ENCODE measurements at regions not wholly inside any gene's neighbourhood (a gene's known extent, or its start where the extent isn't known, plus 50 kb on each side); places are given as distances from the start of the nearest gene placed in this dataset.

GRCh38 chr17:13883659-13884058, 185.6 kb upstream of the COX10 start:
- H2BK5ac ChIP-seq (ENCODE audit: low read depth, low read length), result no peak overlapping the region
- H2BK15ac ChIP-seq (ENCODE audit: low read length), result no peak overlapping the region
- 88% methylated on average over 3 of the region's 3 CpGs; no CpG with 5 or more reads in 1 of the 2 experiments for WGBS, 2 experiments (ENCODE audit: extremely low coverage in 1 of 2, insufficient coverage in 1 of 2, insufficient read length in 1 of 2, insufficient replicate concordance in 2 of 2, low coverage in 1 of 2, low lambda C conversion rate in 2 of 2, missing lambda C conversion rate in 1 of 2)
- H3K79me2 ChIP-seq (ENCODE audit: control insufficient read depth in 1 of 2, insufficient read depth in 2 of 2, low read length in 2 of 2), result no peaks in the 10 kb centered on the region
- H3K56ac ChIP-seq (replicated peaks; ENCODE audit: insufficient read length, low read depth, low read length), result no peak overlapping the region
- H4K8ac ChIP-seq (ENCODE audit: extremely low read depth, insufficient read depth, low read length), result no peak overlapping the region
- H3K9ac ChIP-seq (replicated peaks in 1 of 4; ENCODE audit: extremely low read depth in 1 of 4, low read depth in 3 of 4, low read length in 3 of 4), result no peak overlapping the region
- H3K27me3 ChIP-seq (replicated peaks in 1 of 4; ENCODE audit: control insufficient read depth in 3 of 4, extremely low read depth in 1 of 4, insufficient read depth in 3 of 4, low read length in 3 of 4), result no peaks in the 10 kb centered on the region
- H3K23me2 ChIP-seq (ENCODE audit: low read depth, low read length), result no peaks in the 10 kb centered on the region
- H3K27ac ChIP-seq (ENCODE audit: low read depth, low read length), result no peak overlapping the region
- no peak overlapping the region for H2BK120ac ChIP-seq (replicated peaks; ENCODE audit: low read depth, low read length)
- H2AFZ ChIP-seq (ENCODE audit: low read length), result no peak overlapping the region
- H3K79me1 ChIP-seq (ENCODE audit: low read depth, low read length), result no peaks in the 10 kb centered on the region
- no peak overlapping the region for H3K4me2 ChIP-seq (ENCODE audit: insufficient read depth in 1 of 2, low read depth in 2 of 2, low read length in 2 of 2)
- H2BK20ac ChIP-seq (ENCODE audit: low read length), result no peak overlapping the region
- DNase-seq (ENCODE audit: low read depth in 1 of 2, low spot score in 2 of 2) (no peak), FAIRE-seq (no peak)
- no peak overlapping the region for H3K14ac ChIP-seq (ENCODE audit: insufficient read length)
- no peak overlapping the region for H3K18ac ChIP-seq (ENCODE audit: extremely low read depth, low read length)
- H3K23ac ChIP-seq (ENCODE audit: insufficient read length), result no peak overlapping the region
- ChIA-PET POLR2A (ENCODE audit: partially characterized antibody) (no interaction called here), CTCF (ENCODE audit: partially characterized antibody) (no interaction called here)
- no peaks in the 10 kb centered on the region for H4K20me1 ChIP-seq (replicated peaks in 1 of 2; ENCODE audit: control insufficient read depth in 1 of 2, insufficient read depth in 2 of 2, low read length in 2 of 2)
- no peaks in the 10 kb centered on the region for H3K4me1 ChIP-seq (replicated peaks in 1 of 4; ENCODE audit: control insufficient read depth in 3 of 4, insufficient read depth in 4 of 4, low read length in 3 of 4)
- no peak overlapping the region for H3K4ac ChIP-seq (replicated peaks; ENCODE audit: insufficient read length, low read depth, low read length)
- H2AK5ac ChIP-seq (ENCODE audit: low read depth, low read length), result no peak overlapping the region
- no peak overlapping the region for H2BK12ac ChIP-seq (ENCODE audit: low read depth, low read length)
- no peak overlapping the region for H4K91ac ChIP-seq (replicated peaks; ENCODE audit: insufficient read length, low read length)
- H3K9me3 ChIP-seq (ENCODE audit: insufficient read depth in 2 of 2, low read depth in 1 of 2, low read length in 1 of 2), result no peaks in the 10 kb centered on the region
- H3K36me3 ChIP-seq (ENCODE audit: control insufficient read depth in 2 of 4, insufficient read depth in 4 of 4, low read length in 3 of 4), result no peaks in the 10 kb centered on the region
- no peak overlapping the region for H3K4me3 ChIP-seq (ENCODE audit: extremely low read depth in 1 of 4, insufficient read depth in 2 of 4, low read depth in 3 of 4, low read length in 4 of 4)
- no peak overlapping the region for H4K5ac ChIP-seq (ENCODE audit: insufficient read length, low read depth, low read length)
- TF ChIP-seq HDAC2 (IDR thresholded peaks at IDR 0.05; ENCODE audit: borderline replicate concordance in 1 of 2, low read depth in 2 of 2, low read length in 2 of 2) (no peak), ASH2L (IDR thresholded peaks at IDR 0.05; ENCODE audit: low read length) (no peak), EZH2 (IDR thresholded peaks at IDR 0.05; ENCODE audit: low read depth, low read length, severe bottlenecking) (no peak), SP1 (IDR thresholded peaks at IDR 0.05; ENCODE audit: low read depth, low read length) (no peak), RXRA (IDR thresholded peaks at IDR 0.05; ENCODE audit: insufficient read depth, low read depth, low read length) (no peak), E2F6 (IDR thresholded peaks at IDR 0.05) (no peak)

All from H1 (cell line).